ENCODE measurements at regions not wholly inside any gene's neighbourhood (a gene's known extent, or its start where the extent isn't known, plus 50 kb on each side); places are given as distances from the start of the nearest gene placed in this dataset.

- no peak for TF ChIP-seq CTCF (IDR thresholded peaks at IDR 0.05)
- no peak for TF ChIP-seq POLR2A (IDR thresholded peaks at IDR 0.05)
Measured at GRCh38 chr6:163919652-163920051, 505.1 kb downstream of the QKI start.
